GM23338 (cell line): ENCODE measurements at regions not wholly inside any gene's neighbourhood (a gene's known extent, or its start where the extent isn't known, plus 50 kb on each side); places are given as distances from the start of the nearest gene placed in this dataset.

Experiments used
- ATAC-seq: fragments of 200-7000 bp; cut with Tn5 transposase; 3 replicates; pipeline ENCODE4 v1.9.1; 2020
- DNase-seq: peaks from one replicate; pipeline ENCODE4 v3.0.0-alpha.2; 2015; ENCODE audit warnings: low spot score
- H2AFZ ChIP-seq: fragments of 200-600 bp; sonication (generic); 2 replicates; pipeline ENCODE4 v1.8.0; 2016; ENCODE audit warnings: antibody characterized with exemption, mild to moderate bottlenecking, moderate library complexity
- H3F3A ChIP-seq: fragments of 200-600 bp; sonication (generic); replicated peaks from 2 replicates; pipeline ENCODE4 v1.8.0; 2017; ENCODE audit warnings: antibody characterized with exemption, mixed run types, low read depth
- H3K27ac ChIP-seq: fragments of 200-600 bp; sonication (generic); 2 replicates; pipeline ENCODE4 v1.6.1; 2016; ENCODE audit warnings: low read depth
- H3K27me3 ChIP-seq: fragments of 200-600 bp; sonication (generic); 2 replicates; pipeline ENCODE4 v1.8.0; 2016; ENCODE audit warnings: mild to moderate bottlenecking, mixed run types, moderate library complexity; ENCODE audit not compliant: insufficient read depth
- H3K36me3 ChIP-seq: fragments of 200-600 bp; sonication (generic); 2 replicates; pipeline ENCODE4 v1.8.0; 2016; ENCODE audit warnings: mild to moderate bottlenecking; ENCODE audit not compliant: insufficient read depth
- H3K4me1 ChIP-seq: fragments of 200-600 bp; sonication (generic); 2 replicates; pipeline ENCODE4 v1.8.0; 2016; ENCODE audit warnings: mild to moderate bottlenecking, moderate library complexity; ENCODE audit not compliant: insufficient read depth
- H3K4me2 ChIP-seq: fragments of 200-600 bp; sonication (generic); 2 replicates; pipeline ENCODE4 v1.7.1; 2017; ENCODE audit warnings: mixed run types
- H3K4me3 ChIP-seq: fragments of 200-600 bp; sonication (generic); 2 replicates; pipeline ENCODE4 v1.6.1; 2016; ENCODE audit warnings: mixed run types
- H3K79me2 ChIP-seq: fragments of 200-600 bp; sonication (generic); replicated peaks from 2 replicates; pipeline ENCODE4 v1.8.0; 2017; ENCODE audit warnings: mild to moderate bottlenecking; ENCODE audit not compliant: insufficient read depth
- H3K9me2 ChIP-seq: fragments of 200-600 bp; sonication (generic); 2 replicates; pipeline ENCODE4 v1.8.0; 2017; ENCODE audit not compliant: insufficient read depth
- H4K20me1 ChIP-seq: fragments of 200-600 bp; sonication (generic); replicated peaks from 2 replicates; pipeline ENCODE4 v1.8.0; 2017; ENCODE audit warnings: mild to moderate bottlenecking; ENCODE audit not compliant: insufficient read depth
- H3K27ac Mint-ChIP-seq: 2 replicates; pipeline ENCODE4 v1.8.0; 2020; ENCODE audit warnings: inconsistent platforms, mild to moderate bottlenecking, moderate library complexity, mixed read lengths
- H3K27me3 Mint-ChIP-seq: 3 replicates; pipeline ENCODE4 v1.8.0; 2022; ENCODE audit warnings: low read depth, mild to moderate bottlenecking, moderate library complexity, mixed read lengths, inconsistent platforms; ENCODE audit not compliant: insufficient read depth, poor library complexity
- H3K36me3 Mint-ChIP-seq: 3 replicates; pipeline ENCODE4 v1.8.0; 2021; ENCODE audit warnings: low read depth, mild to moderate bottlenecking, inconsistent platforms, moderate library complexity, mixed read lengths
- H3K4me1 Mint-ChIP-seq: 3 replicates; pipeline ENCODE4 v1.8.0; 2020; ENCODE audit warnings: mild to moderate bottlenecking, inconsistent platforms, mixed read lengths
- H3K4me3 Mint-ChIP-seq: 3 replicates; pipeline ENCODE4 v1.8.0; 2021; ENCODE audit warnings: moderate library complexity, mild to moderate bottlenecking, inconsistent platforms, mixed read lengths
- H3K9me3 Mint-ChIP-seq: 3 replicates; pipeline ENCODE4 v1.8.0; 2020; ENCODE audit warnings: moderate library complexity, mild to moderate bottlenecking, inconsistent platforms, mixed read lengths
- CREB1 ChIP-seq: fragments of 250-450 bp; sonication (Bioruptor Pico); IDR thresholded peaks from 2 replicates; pipeline ENCODE4 v1.5.0; 2020; ENCODE audit warnings: low read depth, mild to moderate bottlenecking, moderate library complexity
- ETS1 ChIP-seq: IDR thresholded peaks from 2 replicates; pipeline ENCODE4 v1.6.1; 2016; ENCODE audit warnings: antibody characterized with exemption
- EZH2 ChIP-seq: fragments of 200-600 bp; sonication (generic); IDR thresholded peaks from one replicate; pipeline ENCODE4 v1.8.0; 2017; ENCODE audit warnings: antibody characterized with exemption, mild to moderate bottlenecking, low read depth; ENCODE audit not compliant: unreplicated experiment
- EZH2phosphoT487 ChIP-seq: fragments of 200-600 bp; sonication (generic); IDR thresholded peaks from one replicate; pipeline ENCODE4 v1.8.1; 2018; ENCODE audit warnings: antibody characterized with exemption; ENCODE audit not compliant: unreplicated experiment
- JUNB ChIP-seq: IDR thresholded peaks from one replicate; pipeline ENCODE4 v1.6.1; 2016; ENCODE audit warnings: antibody characterized with exemption; ENCODE audit not compliant: unreplicated experiment
- NANOG ChIP-seq: IDR thresholded peaks from 2 replicates; pipeline ENCODE4 v1.6.1; 2016; ENCODE audit warnings: antibody characterized with exemption, borderline replicate concordance
- POLR2AphosphoS5 ChIP-seq: IDR thresholded peaks from 2 replicates; pipeline ENCODE4 v1.6.1; 2016; ENCODE audit warnings: antibody characterized with exemption, low read depth
- REST ChIP-seq: IDR thresholded peaks from one replicate; pipeline ENCODE4 v1.6.1; 2018; ENCODE audit warnings: antibody characterized with exemption; ENCODE audit not compliant: unreplicated experiment
- STAT1 ChIP-seq: IDR thresholded peaks from one replicate; pipeline ENCODE4 v1.6.1; 2016; ENCODE audit warnings: antibody characterized with exemption; ENCODE audit not compliant: unreplicated experiment
- ZNF114 ChIP-seq: fragments of 250-450 bp; sonication (Bioruptor Pico); IDR thresholded peaks from 2 replicates; pipeline ENCODE4 v1.5.0; 2020; ENCODE audit warnings: mild to moderate bottlenecking, moderate library complexity
- ZNF331 ChIP-seq: fragments of 250-450 bp; sonication (Bioruptor Pico); IDR thresholded peaks from 2 replicates; pipeline ENCODE4 v1.5.0; 2020; ENCODE audit warnings: low read depth, mild to moderate bottlenecking, moderate library complexity
- ZNF462 ChIP-seq: fragments of 250-450 bp; sonication (Bioruptor Pico); IDR thresholded peaks from 2 replicates; pipeline ENCODE4 v1.5.0; 2020; ENCODE audit warnings: mild to moderate bottlenecking, moderate library complexity
- TF ChIP-seq, protein P1 (sequence below), 2 experiments: fragments of 200-600 bp in 1 of 2; sonication (generic) in 1 of 2; conservative IDR thresholded peaks; 2 replicates each; pipeline versions ENCODE4 v1.5.1 to v1.6.1; 2016 to 2017; ENCODE audit warnings: antibody characterized with exemption in 2 of 2, low read depth in 2 of 2, mild to moderate bottlenecking in 2 of 2, moderate library complexity in 1 of 2

GRCh38 chr2:221245772-221246171, 326.3 kb downstream of the EPHA4 start:
- ATAC-seq (no peak), DNase-seq (no peak)
- Histone ChIP-seq H2AFZ (no peak overlapping the region), H3K27ac (peak overlapping the region; percentile 33), H3K27me3 (no peaks in the 10 kb centered on the region), H3K4me2 (no peak overlapping the region), H4K20me1 (no peaks in the 10 kb centered on the region), H3K4me1 (no peaks in the 10 kb centered on the region; the same call in 1 of the 2 replicates), H3F3A (no peaks in the 10 kb centered on the region), H3K79me2 (no peaks in the 10 kb centered on the region), H3K9me2 (no peaks in the 10 kb centered on the region), H3K36me3 (no peaks in the 10 kb centered on the region), H3K4me3 (no peak overlapping the region)
- H3K27ac Mint-ChIP-seq: no peak overlapping the region
- H3K27me3 Mint-ChIP-seq: peaks cover 4% of the 10 kb centered on the region
- H3K9me3 Mint-ChIP-seq: no peaks in the 10 kb centered on the region; the same call in 2 of the 3 replicates
- H3K36me3 Mint-ChIP-seq: no peaks in the 10 kb centered on the region; the same call in 2 of the 3 replicates
- no peak overlapping the region for H3K4me3 Mint-ChIP-seq
- TF ChIP-seq, protein P1, sequence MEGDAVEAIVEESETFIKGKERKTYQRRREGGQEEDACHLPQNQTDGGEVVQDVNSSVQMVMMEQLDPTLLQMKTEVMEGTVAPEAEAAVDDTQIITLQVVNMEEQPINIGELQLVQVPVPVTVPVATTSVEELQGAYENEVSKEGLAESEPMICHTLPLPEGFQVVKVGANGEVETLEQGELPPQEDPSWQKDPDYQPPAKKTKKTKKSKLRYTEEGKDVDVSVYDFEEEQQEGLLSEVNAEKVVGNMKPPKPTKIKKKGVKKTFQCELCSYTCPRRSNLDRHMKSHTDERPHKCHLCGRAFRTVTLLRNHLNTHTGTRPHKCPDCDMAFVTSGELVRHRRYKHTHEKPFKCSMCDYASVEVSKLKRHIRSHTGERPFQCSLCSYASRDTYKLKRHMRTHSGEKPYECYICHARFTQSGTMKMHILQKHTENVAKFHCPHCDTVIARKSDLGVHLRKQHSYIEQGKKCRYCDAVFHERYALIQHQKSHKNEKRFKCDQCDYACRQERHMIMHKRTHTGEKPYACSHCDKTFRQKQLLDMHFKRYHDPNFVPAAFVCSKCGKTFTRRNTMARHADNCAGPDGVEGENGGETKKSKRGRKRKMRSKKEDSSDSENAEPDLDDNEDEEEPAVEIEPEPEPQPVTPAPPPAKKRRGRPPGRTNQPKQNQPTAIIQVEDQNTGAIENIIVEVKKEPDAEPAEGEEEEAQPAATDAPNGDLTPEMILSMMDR (conservative IDR thresholded peaks at IDR 0.05; ENCODE audit: low read depth in 2 of 2): no peak
- TF ChIP-seq ZNF331 (CRISPR knock-in tag) (no peak), CREB1 (CRISPR knock-in tag) (no peak), POLR2AphosphoS5 (no peak), EZH2phosphoT487 (no peak), ZNF114 (CRISPR knock-in tag) (no peak), EZH2 (no peak), STAT1 (no peak), REST (no peak), JUNB (no peak), ETS1 (no peak), ZNF462 (CRISPR knock-in tag) (no peak), NANOG (no peak)
- H3K4me1 Mint-ChIP-seq: peaks cover 8% of the 10 kb centered on the region; the same call in 2 of the 3 replicates
